SK-N-SH (cell line): ENCODE measurements at regions not wholly inside any gene's neighbourhood (a gene's known extent, or its start where the extent isn't known, plus 50 kb on each side); places are given as distances from the start of the nearest gene placed in this dataset.

ENCODE experiments used
- CTCF ChIA-PET: fragments of 300-600, 350-600 bp; formaldehyde crosslinking; extraction: SDS; loops from one replicate; lab custom pipeline; 2021; lab: Yijun Ruan, JAX
- POLR2A ChIA-PET: fragments of 350-600 bp; sonication (Branson Sonifier 250); formaldehyde crosslinking; extraction: SDS; loops from one replicate; lab custom pipeline; 2020; ENCODE audit warnings: antibody characterized with exemption, inconsistent platforms; lab: Yijun Ruan, JAX
- DNase-seq: peaks from one replicate; pipeline ENCODE4 v3.0.0; 2012
- H2AFZ ChIP-seq: fragments of 200-600 bp; sonication (generic); 2 replicates; pipeline ENCODE4 v1.8.1; 2016; ENCODE audit warnings: antibody characterized with exemption, mild to moderate bottlenecking, low read depth
- H3F3A ChIP-seq: fragments of 200-600 bp; sonication (generic); replicated peaks from 2 replicates; pipeline ENCODE3; 2016; ENCODE audit warnings: antibody characterized with exemption, mild to moderate bottlenecking; ENCODE audit not compliant: insufficient read depth
- H3K27ac ChIP-seq, 2 experiments: fragments of 200-500 bp in 1 of 2; fragments of 200-600 bp in 1 of 2; sonication (Bioruptor generic) in 1 of 2; sonication (generic), shearing (Covaris generic) in 1 of 2; 2 replicates each; pipeline versions ENCODE4 v1.5.1 to v1.6.1; 2014 to 2016; ENCODE audit warnings: low read depth in 2 of 2, inconsistent platforms in 1 of 2, low read length in 1 of 2, mild to moderate bottlenecking in 1 of 2, mixed read lengths in 1 of 2
- H3K27me3 ChIP-seq: fragments of 200-600 bp; sonication (generic), shearing (Covaris generic); 2 replicates; pipeline ENCODE4 v1.6.1; 2016; ENCODE audit warnings: mixed run types; ENCODE audit not compliant: insufficient read depth
- H3K36me3 ChIP-seq, 2 experiments: fragments of 200-500 bp in 1 of 2; fragments of 200-600 bp in 1 of 2; sonication (Bioruptor generic) in 1 of 2; sonication (generic) in 1 of 2; replicated peaks in 1 of 2; 2 replicates each; pipeline versions ENCODE3 to v1.5.1; 2014 to 2016; ENCODE audit warnings: low read length in 1 of 2, mild to moderate bottlenecking in 1 of 2; ENCODE audit not compliant: insufficient read depth in 2 of 2, control insufficient read depth in 1 of 2
- H3K4me1 ChIP-seq, 2 experiments: fragments of 200-500 bp in 1 of 2; fragments of 200-600 bp in 1 of 2; sonication (Bioruptor generic) in 1 of 2; sonication (generic), shearing (Covaris generic) in 1 of 2; 2 replicates each; pipeline versions ENCODE4 v1.5.1 to v1.6.1; 2014 to 2016; ENCODE audit warnings: low read depth in 1 of 2, low read length in 1 of 2, mixed run types in 1 of 2; ENCODE audit not compliant: insufficient read depth in 2 of 2, control insufficient read depth in 1 of 2
- H3K4me2 ChIP-seq: fragments of 200-600 bp; sonication (generic), shearing (Covaris generic); 2 replicates; pipeline ENCODE4 v1.6.1; 2017; ENCODE audit warnings: mixed run types
- H3K4me3 ChIP-seq, 2 experiments: fragments of 200-500 bp in 1 of 2; fragments of 200-600 bp in 1 of 2; sonication (Bioruptor generic) in 1 of 2; sonication (generic), shearing (Covaris generic) in 1 of 2; 2 replicates each; pipeline versions ENCODE4 v1.5.1 to v1.8.1; 2014 to 2016; ENCODE audit warnings: low read depth in 2 of 2, inconsistent platforms in 1 of 2, low read length in 1 of 2, mild to moderate bottlenecking in 1 of 2, mixed read lengths in 1 of 2, moderate library complexity in 1 of 2
- H3K79me2 ChIP-seq: fragments of 200-600 bp; sonication (generic); 2 replicates; pipeline ENCODE4 v1.8.1; 2017; ENCODE audit warnings: mild to moderate bottlenecking; ENCODE audit not compliant: insufficient read depth
- H3K9ac ChIP-seq: fragments of 200-600 bp; sonication (generic); 2 replicates; pipeline ENCODE4 v1.6.1; 2017; ENCODE audit warnings: mixed run types
- H3K9me2 ChIP-seq: fragments of 200-600 bp; sonication (generic); 2 replicates; pipeline ENCODE4 v1.6.1; 2017; ENCODE audit warnings: mixed run types
- H3K9me3 ChIP-seq: fragments of 200-600 bp; sonication (generic); 2 replicates; pipeline ENCODE4 v1.6.1; 2017; ENCODE audit warnings: mixed run types, mild to moderate bottlenecking, moderate library complexity
- H4K20me1 ChIP-seq: fragments of 200-600 bp; sonication (generic); 2 replicates; pipeline ENCODE4 v1.6.1; 2017; ENCODE audit warnings: mild to moderate bottlenecking, mixed run types; ENCODE audit not compliant: insufficient read depth
- EP300 ChIP-seq, 2 experiments: IDR thresholded peaks; 2 replicates each; pipeline versions ENCODE4 v1.4.0 to v1.6.1; 2012; ENCODE audit warnings: borderline replicate concordance in 1 of 2, low read depth in 1 of 2, low read length in 1 of 2
- EZH2phosphoT487 ChIP-seq: fragments of 200-600 bp; sonication (generic); IDR thresholded peaks from 2 replicates; pipeline ENCODE4 v1.6.1; 2017; ENCODE audit warnings: low read depth, mixed run types, mild to moderate bottlenecking, antibody characterized with exemption, moderate library complexity, borderline replicate concordance
- FOSL2 ChIP-seq: IDR thresholded peaks from 2 replicates; pipeline ENCODE4 v1.4.0; 2012; ENCODE audit warnings: low read depth, mild to moderate bottlenecking, moderate library complexity, borderline replicate concordance
- GABPA ChIP-seq: IDR thresholded peaks from 2 replicates; pipeline ENCODE4 v1.4.0; 2012; ENCODE audit warnings: low read depth, mild to moderate bottlenecking
- JUND ChIP-seq: IDR thresholded peaks from 2 replicates; pipeline ENCODE4 v1.4.0; 2012
- MXI1 ChIP-seq: IDR thresholded peaks from 2 replicates; pipeline ENCODE4 v1.6.1; 2012; ENCODE audit warnings: mild to moderate bottlenecking, low read depth, low read length, improper control_type of control experiment
- NRF1 ChIP-seq: IDR thresholded peaks from 2 replicates; pipeline ENCODE4 v1.6.1; 2012; ENCODE audit warnings: low read depth, mild to moderate bottlenecking, low read length
- RCOR1 ChIP-seq: fragments of 150-350 bp; IDR thresholded peaks from 2 replicates; pipeline ENCODE4 v1.6.1; 2017; ENCODE audit warnings: antibody characterized with exemption, low read length
- SIN3A ChIP-seq: IDR thresholded peaks from 2 replicates; pipeline ENCODE4 v1.6.1; 2012; ENCODE audit warnings: low read depth, mild to moderate bottlenecking, low read length, moderate library complexity, borderline replicate concordance
- TAF1 ChIP-seq: IDR thresholded peaks from 2 replicates; pipeline ENCODE4 v1.6.1; 2012; ENCODE audit warnings: low read depth, mild to moderate bottlenecking, low read length, moderate library complexity, borderline replicate concordance
- YY1 ChIP-seq: IDR thresholded peaks from 2 replicates; pipeline ENCODE4 v1.4.0; 2012; ENCODE audit warnings: low read depth, mild to moderate bottlenecking
- WGBS: methylation state at CpG from one replicate; pipeline ENCODE4 v1.1.6; 2017; ENCODE audit warnings: low lambda C conversion rate; 5-methylcytosine and 5-hydroxymethylcytosine counted together
- TF ChIP-seq, protein P1 (sequence below): fragments of 150-350 bp; IDR thresholded peaks from 2 replicates; pipeline ENCODE4 v1.6.1; 2016; ENCODE audit warnings: mild to moderate bottlenecking, low read depth, low read length
- TF ChIP-seq, protein P2 (sequence below): fragments of 200-600 bp; sonication (generic); IDR thresholded peaks from 2 replicates; pipeline ENCODE4 v1.6.1; 2017; ENCODE audit warnings: antibody characterized with exemption, mild to moderate bottlenecking, moderate library complexity
- TF ChIP-seq, protein P3 (sequence below): IDR thresholded peaks from 2 replicates; pipeline ENCODE4 v1.4.0; 2012; ENCODE audit warnings: low read depth
- TF ChIP-seq, protein P4 (sequence below): fragments of 150-350 bp; IDR thresholded peaks from 2 replicates; pipeline ENCODE4 v1.6.1; 2017; ENCODE audit warnings: antibody characterized with exemption, low read length, low read depth, borderline replicate concordance

DNA sequence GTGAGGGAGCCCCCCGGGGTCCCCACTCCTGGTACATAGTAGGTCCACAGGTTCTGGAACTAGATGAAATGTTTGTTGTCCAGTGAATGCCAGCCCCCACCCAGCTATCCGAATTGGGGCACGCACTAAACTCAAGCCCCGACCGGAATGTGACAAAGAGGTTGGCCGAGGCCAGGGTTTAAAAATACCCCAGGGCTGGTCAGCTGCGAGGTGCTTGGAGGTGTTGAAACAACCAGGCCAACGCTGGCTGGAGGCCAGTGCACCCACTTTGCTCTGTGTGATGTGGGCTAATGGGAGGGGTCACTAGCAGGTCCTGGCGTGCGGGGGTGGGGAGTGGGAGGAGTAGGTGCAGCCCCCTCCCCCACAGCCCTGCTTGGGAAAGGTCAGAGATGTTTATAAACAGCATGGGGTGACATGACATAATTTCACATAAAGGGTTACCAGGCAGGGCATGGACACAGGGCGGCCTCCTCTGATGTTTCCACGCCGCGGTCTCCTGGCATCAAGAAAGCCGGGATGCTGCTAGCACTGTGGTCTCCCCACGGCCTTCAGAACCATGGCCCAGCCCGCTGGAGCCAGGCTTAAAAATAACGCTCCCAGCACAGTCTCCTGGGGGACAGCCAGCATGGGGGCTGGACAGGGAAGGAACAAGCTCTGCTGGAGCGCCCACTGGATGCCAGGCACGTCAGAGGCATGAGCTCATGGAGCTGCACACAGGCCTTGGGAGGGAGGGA lies 111.2 kb upstream of the PTPN1 start:
- Histone ChIP-seq H3K4me2 (no peak overlapping the region), H4K20me1 (no peaks in the 10 kb centered on the region)
- WGBS = 84% methylated on average over 16 of the region's 20 CpGs

DNA sequence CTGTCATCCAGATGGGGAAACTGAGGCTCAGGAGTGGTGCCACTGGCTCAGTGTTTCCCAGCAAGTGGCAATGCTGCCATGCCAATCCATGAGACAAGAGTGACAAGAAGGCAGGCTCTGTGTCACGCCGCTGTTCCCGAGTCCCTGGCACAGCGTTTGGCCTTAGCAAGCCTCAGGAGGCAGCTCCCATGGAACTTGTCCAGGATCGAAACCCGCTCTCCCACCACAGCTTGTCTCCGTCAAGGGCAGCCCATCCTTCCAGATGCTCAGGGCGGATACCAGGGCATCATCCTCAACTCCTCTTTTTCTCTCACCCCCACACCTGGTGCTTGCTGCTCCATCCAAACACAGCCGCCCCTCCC lies 110.6 kb upstream of the PTPN1 start:
- Histone ChIP-seq H3K4me2 (no peak overlapping the region), H3K27me3 (no peaks in the 10 kb centered on the region), H3K9ac (no peak overlapping the region), H3K9me2 (no peaks in the 10 kb centered on the region), H3F3A (no peaks in the 10 kb centered on the region), H3K27ac (no peak overlapping the region), H4K20me1 (no peaks in the 10 kb centered on the region), H3K36me3 (no peaks in the 10 kb centered on the region), H3K79me2 (no peaks in the 10 kb centered on the region), H2AFZ (no peak overlapping the region), H3K9me3 (no peaks in the 10 kb centered on the region), H3K4me1 (no peaks in the 10 kb centered on the region; a peak in 1 of 4 replicates), H3K4me3 (no peak overlapping the region)
- ChIA-PET CTCF (no interaction called here), POLR2A (no interaction called here)
- DNase-seq = no peak
- TF ChIP-seq, protein P1, sequence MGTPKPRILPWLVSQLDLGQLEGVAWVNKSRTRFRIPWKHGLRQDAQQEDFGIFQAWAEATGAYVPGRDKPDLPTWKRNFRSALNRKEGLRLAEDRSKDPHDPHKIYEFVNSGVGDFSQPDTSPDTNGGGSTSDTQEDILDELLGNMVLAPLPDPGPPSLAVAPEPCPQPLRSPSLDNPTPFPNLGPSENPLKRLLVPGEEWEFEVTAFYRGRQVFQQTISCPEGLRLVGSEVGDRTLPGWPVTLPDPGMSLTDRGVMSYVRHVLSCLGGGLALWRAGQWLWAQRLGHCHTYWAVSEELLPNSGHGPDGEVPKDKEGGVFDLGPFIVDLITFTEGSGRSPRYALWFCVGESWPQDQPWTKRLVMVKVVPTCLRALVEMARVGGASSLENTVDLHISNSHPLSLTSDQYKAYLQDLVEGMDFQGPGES = no peak
- TF ChIP-seq GABPA = no peak
- TF ChIP-seq, protein P2, sequence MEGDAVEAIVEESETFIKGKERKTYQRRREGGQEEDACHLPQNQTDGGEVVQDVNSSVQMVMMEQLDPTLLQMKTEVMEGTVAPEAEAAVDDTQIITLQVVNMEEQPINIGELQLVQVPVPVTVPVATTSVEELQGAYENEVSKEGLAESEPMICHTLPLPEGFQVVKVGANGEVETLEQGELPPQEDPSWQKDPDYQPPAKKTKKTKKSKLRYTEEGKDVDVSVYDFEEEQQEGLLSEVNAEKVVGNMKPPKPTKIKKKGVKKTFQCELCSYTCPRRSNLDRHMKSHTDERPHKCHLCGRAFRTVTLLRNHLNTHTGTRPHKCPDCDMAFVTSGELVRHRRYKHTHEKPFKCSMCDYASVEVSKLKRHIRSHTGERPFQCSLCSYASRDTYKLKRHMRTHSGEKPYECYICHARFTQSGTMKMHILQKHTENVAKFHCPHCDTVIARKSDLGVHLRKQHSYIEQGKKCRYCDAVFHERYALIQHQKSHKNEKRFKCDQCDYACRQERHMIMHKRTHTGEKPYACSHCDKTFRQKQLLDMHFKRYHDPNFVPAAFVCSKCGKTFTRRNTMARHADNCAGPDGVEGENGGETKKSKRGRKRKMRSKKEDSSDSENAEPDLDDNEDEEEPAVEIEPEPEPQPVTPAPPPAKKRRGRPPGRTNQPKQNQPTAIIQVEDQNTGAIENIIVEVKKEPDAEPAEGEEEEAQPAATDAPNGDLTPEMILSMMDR = no peak
- TF ChIP-seq SIN3A = no peak
- TF ChIP-seq RCOR1 = no peak
- WGBS = 94% methylated on average over 5 of the region's 9 CpGs

More for the DNA sequence above, 111.2 kb upstream of the PTPN1 start:
- DNase-seq = no peak
- CTCF ChIA-PET = no interaction called here
- Histone ChIP-seq H3K9ac (no peak overlapping the region), H3K27ac (no peak overlapping the region), H3K36me3 (no peaks in the 10 kb centered on the region), H3K9me2 (no peaks in the 10 kb centered on the region), H3K27me3 (no peaks in the 10 kb centered on the region), H3K4me1 (no peaks in the 10 kb centered on the region; a peak in 1 of 4 replicates), H3K4me3 (no peak overlapping the region), H3F3A (no peaks in the 10 kb centered on the region), H2AFZ (no peak overlapping the region), H3K79me2 (no peaks in the 10 kb centered on the region), H3K9me3 (no peaks in the 10 kb centered on the region)
- POLR2A ChIA-PET = no interaction called here
- TF ChIP-seq EZH2phosphoT487 = no peak
- no peak for TF ChIP-seq FOSL2
- TF ChIP-seq NRF1 = no peak
- no peak for TF ChIP-seq TAF1
- TF ChIP-seq SIN3A = no peak
- TF ChIP-seq, protein P3, sequence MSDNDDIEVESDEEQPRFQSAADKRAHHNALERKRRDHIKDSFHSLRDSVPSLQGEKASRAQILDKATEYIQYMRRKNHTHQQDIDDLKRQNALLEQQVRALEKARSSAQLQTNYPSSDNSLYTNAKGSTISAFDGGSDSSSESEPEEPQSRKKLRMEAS = no peak
- no peak for TF ChIP-seq YY1
- TF ChIP-seq, protein P1 = no peak
- no peak for TF ChIP-seq EP300 (IDR thresholded peaks at IDR 0.05; ENCODE audit: borderline replicate concordance in 1 of 2, low read depth in 1 of 2, low read length in 1 of 2)
- TF ChIP-seq, protein P4, sequence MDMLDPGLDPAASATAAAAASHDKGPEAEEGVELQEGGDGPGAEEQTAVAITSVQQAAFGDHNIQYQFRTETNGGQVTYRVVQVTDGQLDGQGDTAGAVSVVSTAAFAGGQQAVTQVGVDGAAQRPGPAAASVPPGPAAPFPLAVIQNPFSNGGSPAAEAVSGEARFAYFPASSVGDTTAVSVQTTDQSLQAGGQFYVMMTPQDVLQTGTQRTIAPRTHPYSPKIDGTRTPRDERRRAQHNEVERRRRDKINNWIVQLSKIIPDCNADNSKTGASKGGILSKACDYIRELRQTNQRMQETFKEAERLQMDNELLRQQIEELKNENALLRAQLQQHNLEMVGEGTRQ = no peak
- no peak for TF ChIP-seq JUND
- TF ChIP-seq MXI1 = no peak
